GM23338 (cell line): ENCODE measurements at regions not wholly inside any gene's neighbourhood (a gene's known extent, or its start where the extent isn't known, plus 50 kb on each side); places are given as distances from the start of the nearest gene placed in this dataset.

Experiments
- ATAC-seq: fragments of 200-7000 bp; cut with Tn5 transposase; 3 replicates; pipeline ENCODE4 v1.9.1; 2020
- DNase-seq: peaks from one replicate; pipeline ENCODE4 v3.0.0-alpha.2; 2015; ENCODE audit warnings: low spot score
- H2AFZ ChIP-seq: fragments of 200-600 bp; sonication (generic); 2 replicates; pipeline ENCODE4 v1.8.0; 2016; ENCODE audit warnings: antibody characterized with exemption, mild to moderate bottlenecking, moderate library complexity
- H3F3A ChIP-seq: fragments of 200-600 bp; sonication (generic); replicated peaks from 2 replicates; pipeline ENCODE4 v1.8.0; 2017; ENCODE audit warnings: antibody characterized with exemption, mixed run types, low read depth
- H3K27ac ChIP-seq: fragments of 200-600 bp; sonication (generic); 2 replicates; pipeline ENCODE4 v1.6.1; 2016; ENCODE audit warnings: low read depth
- H3K27me3 ChIP-seq: fragments of 200-600 bp; sonication (generic); 2 replicates; pipeline ENCODE4 v1.8.0; 2016; ENCODE audit warnings: mild to moderate bottlenecking, mixed run types, moderate library complexity; ENCODE audit not compliant: insufficient read depth
- H3K36me3 ChIP-seq: fragments of 200-600 bp; sonication (generic); 2 replicates; pipeline ENCODE4 v1.8.0; 2016; ENCODE audit warnings: mild to moderate bottlenecking; ENCODE audit not compliant: insufficient read depth
- H3K4me1 ChIP-seq: fragments of 200-600 bp; sonication (generic); 2 replicates; pipeline ENCODE4 v1.8.0; 2016; ENCODE audit warnings: mild to moderate bottlenecking, moderate library complexity; ENCODE audit not compliant: insufficient read depth
- H3K4me2 ChIP-seq: fragments of 200-600 bp; sonication (generic); 2 replicates; pipeline ENCODE4 v1.7.1; 2017; ENCODE audit warnings: mixed run types
- H3K4me3 ChIP-seq: fragments of 200-600 bp; sonication (generic); 2 replicates; pipeline ENCODE4 v1.6.1; 2016; ENCODE audit warnings: mixed run types
- H3K79me2 ChIP-seq: fragments of 200-600 bp; sonication (generic); replicated peaks from 2 replicates; pipeline ENCODE4 v1.8.0; 2017; ENCODE audit warnings: mild to moderate bottlenecking; ENCODE audit not compliant: insufficient read depth
- H3K9me2 ChIP-seq: fragments of 200-600 bp; sonication (generic); 2 replicates; pipeline ENCODE4 v1.8.0; 2017; ENCODE audit not compliant: insufficient read depth
- H4K20me1 ChIP-seq: fragments of 200-600 bp; sonication (generic); replicated peaks from 2 replicates; pipeline ENCODE4 v1.8.0; 2017; ENCODE audit warnings: mild to moderate bottlenecking; ENCODE audit not compliant: insufficient read depth
- H3K27ac Mint-ChIP-seq: 2 replicates; pipeline ENCODE4 v1.8.0; 2020; ENCODE audit warnings: inconsistent platforms, mild to moderate bottlenecking, moderate library complexity, mixed read lengths
- H3K27me3 Mint-ChIP-seq: 3 replicates; pipeline ENCODE4 v1.8.0; 2022; ENCODE audit warnings: low read depth, mild to moderate bottlenecking, moderate library complexity, mixed read lengths, inconsistent platforms; ENCODE audit not compliant: insufficient read depth, poor library complexity
- H3K36me3 Mint-ChIP-seq: 3 replicates; pipeline ENCODE4 v1.8.0; 2021; ENCODE audit warnings: low read depth, mild to moderate bottlenecking, inconsistent platforms, moderate library complexity, mixed read lengths
- H3K4me1 Mint-ChIP-seq: 3 replicates; pipeline ENCODE4 v1.8.0; 2020; ENCODE audit warnings: mild to moderate bottlenecking, inconsistent platforms, mixed read lengths
- H3K4me3 Mint-ChIP-seq: 3 replicates; pipeline ENCODE4 v1.8.0; 2021; ENCODE audit warnings: moderate library complexity, mild to moderate bottlenecking, inconsistent platforms, mixed read lengths
- H3K9me3 Mint-ChIP-seq: 3 replicates; pipeline ENCODE4 v1.8.0; 2020; ENCODE audit warnings: moderate library complexity, mild to moderate bottlenecking, inconsistent platforms, mixed read lengths
- CREB1 ChIP-seq: fragments of 250-450 bp; sonication (Bioruptor Pico); IDR thresholded peaks from 2 replicates; pipeline ENCODE4 v1.5.0; 2020; ENCODE audit warnings: low read depth, mild to moderate bottlenecking, moderate library complexity
- CTCF ChIP-seq, 2 experiments: fragments of 200-600 bp in 1 of 2; sonication (generic) in 1 of 2; conservative IDR thresholded peaks; 2 replicates each; pipeline versions ENCODE4 v1.5.1 to v1.6.1; 2016 to 2017; ENCODE audit warnings: antibody characterized with exemption in 2 of 2, low read depth in 2 of 2, mild to moderate bottlenecking in 2 of 2, moderate library complexity in 1 of 2
- ETS1 ChIP-seq: IDR thresholded peaks from 2 replicates; pipeline ENCODE4 v1.6.1; 2016; ENCODE audit warnings: antibody characterized with exemption
- EZH2 ChIP-seq: fragments of 200-600 bp; sonication (generic); IDR thresholded peaks from one replicate; pipeline ENCODE4 v1.8.0; 2017; ENCODE audit warnings: antibody characterized with exemption, mild to moderate bottlenecking, low read depth; ENCODE audit not compliant: unreplicated experiment
- EZH2phosphoT487 ChIP-seq: fragments of 200-600 bp; sonication (generic); IDR thresholded peaks from one replicate; pipeline ENCODE4 v1.8.1; 2018; ENCODE audit warnings: antibody characterized with exemption; ENCODE audit not compliant: unreplicated experiment
- JUNB ChIP-seq: IDR thresholded peaks from one replicate; pipeline ENCODE4 v1.6.1; 2016; ENCODE audit warnings: antibody characterized with exemption; ENCODE audit not compliant: unreplicated experiment
- NANOG ChIP-seq: IDR thresholded peaks from 2 replicates; pipeline ENCODE4 v1.6.1; 2016; ENCODE audit warnings: antibody characterized with exemption, borderline replicate concordance
- POLR2AphosphoS5 ChIP-seq: IDR thresholded peaks from 2 replicates; pipeline ENCODE4 v1.6.1; 2016; ENCODE audit warnings: antibody characterized with exemption, low read depth
- REST ChIP-seq: IDR thresholded peaks from one replicate; pipeline ENCODE4 v1.6.1; 2018; ENCODE audit warnings: antibody characterized with exemption; ENCODE audit not compliant: unreplicated experiment
- STAT1 ChIP-seq: IDR thresholded peaks from one replicate; pipeline ENCODE4 v1.6.1; 2016; ENCODE audit warnings: antibody characterized with exemption; ENCODE audit not compliant: unreplicated experiment
- ZNF114 ChIP-seq: fragments of 250-450 bp; sonication (Bioruptor Pico); IDR thresholded peaks from 2 replicates; pipeline ENCODE4 v1.5.0; 2020; ENCODE audit warnings: mild to moderate bottlenecking, moderate library complexity
- ZNF331 ChIP-seq: fragments of 250-450 bp; sonication (Bioruptor Pico); IDR thresholded peaks from 2 replicates; pipeline ENCODE4 v1.5.0; 2020; ENCODE audit warnings: low read depth, mild to moderate bottlenecking, moderate library complexity
- ZNF462 ChIP-seq: fragments of 250-450 bp; sonication (Bioruptor Pico); IDR thresholded peaks from 2 replicates; pipeline ENCODE4 v1.5.0; 2020; ENCODE audit warnings: mild to moderate bottlenecking, moderate library complexity

- H2AFZ ChIP-seq, result 0 out of 2 replicates have a peak overlapping the region, but pooled peaks have one; percentile 4
- peaks cover 4% of the 10 kb centered on the region for H3K27me3 Mint-ChIP-seq
- H3F3A ChIP-seq, result no peaks in the 10 kb centered on the region
- peaks cover 42% of the 10 kb centered on the region for H3K4me1 Mint-ChIP-seq
- no peak overlapping the region for H3K4me3 Mint-ChIP-seq
- TF ChIP-seq EZH2 (no peak), CTCF (conservative IDR thresholded peaks at IDR 0.05; ENCODE audit: low read depth in 2 of 2) (no peak), ETS1 (no peak), ZNF462 (CRISPR knock-in tag) (no peak), JUNB (no peak), ZNF331 (no peak), ZNF114 (CRISPR knock-in tag) (no peak), REST (no peak), EZH2phosphoT487 (no peak), POLR2AphosphoS5 (no peak), CREB1 (no peak), STAT1 (no peak), NANOG (no peak)
- peak overlapping the region; percentile 46 for H3K4me2 ChIP-seq
- peaks cover 10% of the 10 kb centered on the region; the same call in 2 of the 3 replicates for H3K36me3 Mint-ChIP-seq
- H3K9me2 ChIP-seq, result peaks cover 8% of the 10 kb centered on the region
- H3K27me3 ChIP-seq, result no peaks in the 10 kb centered on the region
- H3K79me2 ChIP-seq, result no peaks in the 10 kb centered on the region
- H3K27ac ChIP-seq, result no peak overlapping the region
- no peaks in the 10 kb centered on the region for H4K20me1 ChIP-seq
- H3K9me3 Mint-ChIP-seq, result peaks cover 3% of the 10 kb centered on the region; the same call in 2 of the 3 replicates
- no peaks in the 10 kb centered on the region for H3K36me3 ChIP-seq
- DNase-seq (no peak), ATAC-seq (peak; percentile 32; the same call in 2 of the 3 replicates)
- H3K27ac Mint-ChIP-seq, result 0 out of 2 replicates have a peak overlapping the region, but pooled peaks have one; percentile 10
- H3K4me3 ChIP-seq, result no peak overlapping the region
- peaks cover 30% of the 10 kb centered on the region for H3K4me1 ChIP-seq
These were observed 317.3 kb upstream of the NECTIN3 start for GRCh38 chr3:110754212-110754916.
